ENCODE measurements at regions not wholly inside any gene's neighbourhood (a gene's known extent, or its start where the extent isn't known, plus 50 kb on each side); places are given as distances from the start of the nearest gene placed in this dataset.
"Not testable (repeated sequence)": the region's sequence is repeated elsewhere in the genome, so short reads cannot be mapped to it uniquely, and the experiment has no call there.

GRCh38 chr21:8464403-8465152 is 2056.8 kb upstream of the TPTE start:
- DNase-seq: not testable (repeated sequence)

- DNase-seq: not testable (repeated sequence)
Measured at GRCh38 chr21:8466642-8467041, 2054.7 kb upstream of the TPTE start.

All from CD4-positive, alpha-beta T cell treated with Interleukin-12 subunit alpha and Interleukin-12 subunit beta, for 1 hour (primary cell).